HG03064 (cell line): ENCODE measurements at regions not wholly inside any gene's neighbourhood (a gene's known extent, or its start where the extent isn't known, plus 50 kb on each side); places are given as distances from the start of the nearest gene placed in this dataset.

Source experiments
- ATAC-seq: cut with Tn5 transposase; IDR thresholded peaks from one replicate; pipeline ENCODE4 v1.9.1; 2021; ENCODE audit warnings: low read depth; ENCODE audit not compliant: unreplicated experiment

- no peak for ATAC-seq
Measured at GRCh38 chr18:68469049-68469625, 245.8 kb downstream of the TMX3 start.

GRCh38 chr18:68467957-68468356, 247.0 kb downstream of the TMX3 start:
- ATAC-seq, result no peak

GRCh38 chr18:68467329-68467728, 247.6 kb downstream of the TMX3 start:
- ATAC-seq, result no peak

GRCh38 chr18:68466672-68467071, 248.2 kb downstream of the TMX3 start:
- no peak for ATAC-seq

- no peak for ATAC-seq
Measured at GRCh38 chr18:68462766-68463165, 252.1 kb downstream of the TMX3 start.

GRCh38 chr18:68462148-68462547, 252.8 kb downstream of the TMX3 start:
- no peak for ATAC-seq

- ATAC-seq, result no peak
Measured at GRCh38 chr18:68461481-68462018, 253.4 kb downstream of the TMX3 start.

- ATAC-seq, result no peak
Measured at GRCh38 chr18:68459968-68460367, 254.9 kb downstream of the TMX3 start.

- ATAC-seq, result no peak
Measured at GRCh38 chr18:68456985-68457384, 257.9 kb downstream of the TMX3 start.

- no peak for ATAC-seq
Measured at GRCh38 chr18:68455229-68455603, 259.7 kb downstream of the TMX3 start.

GRCh38 chr18:68454511-68455228, 260.2 kb downstream of the TMX3 start:
- ATAC-seq, result no peak

GRCh38 chr18:68449292-68449691, 265.6 kb downstream of the TMX3 start:
- no peak for ATAC-seq

- no peak for ATAC-seq
Measured at GRCh38 chr18:68448736-68449135, 266.2 kb downstream of the TMX3 start.

- ATAC-seq, result no peak
Measured at GRCh38 chr18:68447286-68447685, 267.6 kb downstream of the TMX3 start.

GRCh38 chr18:68445668-68446426, 269.1 kb downstream of the TMX3 start:
- ATAC-seq, result no peak

GRCh38 chr18:68445136-68445535, 269.8 kb downstream of the TMX3 start:
- no peak for ATAC-seq

- no peak for ATAC-seq
Measured at GRCh38 chr18:68441241-68441640, 273.7 kb downstream of the TMX3 start.

- ATAC-seq, result no peak
Measured at GRCh38 chr18:68440433-68440832, 274.5 kb downstream of the TMX3 start.

GRCh38 chr18:68439642-68440041, 275.3 kb downstream of the TMX3 start:
- no peak for ATAC-seq

- no peak for ATAC-seq
Measured at GRCh38 chr18:68438983-68439382, 275.9 kb downstream of the TMX3 start.

- ATAC-seq, result no peak
Measured at GRCh38 chr18:68438536-68438935, 276.4 kb downstream of the TMX3 start.

GRCh38 chr18:68436485-68436884, 278.4 kb downstream of the TMX3 start:
- no peak for ATAC-seq
